GM12878 (cell line): ENCODE measurements at regions not wholly inside any gene's neighbourhood (a gene's known extent, or its start where the extent isn't known, plus 50 kb on each side); places are given as distances from the start of the nearest gene placed in this dataset.

Experiments used
- RCOR1 ChIP-seq: conservative IDR thresholded peaks from 2 replicates; pipeline ENCODE4 v1.6.1; 2012; ENCODE audit warnings: low read depth, low read length, improper control_type of control experiment
- STAT3 ChIP-seq: IDR thresholded peaks from 2 replicates; pipeline ENCODE4 v1.6.1; 2011; ENCODE audit warnings: low read depth, low read length, improper control_type of control experiment
- TF ChIP-seq, protein P1 (sequence below), 3 experiments: IDR thresholded peaks in 2 of 3; conservative IDR thresholded peaks in 1 of 3; 2 replicates each; pipeline ENCODE4 v1.5.1; 2011; ENCODE audit warnings: low read depth in 3 of 3, low read length in 3 of 3, mild to moderate bottlenecking in 3 of 3, control low read depth in 2 of 3, moderate library complexity in 2 of 3, inconsistent platforms in 1 of 3, mixed read lengths in 1 of 3; ENCODE audit not compliant: control insufficient read depth in 2 of 3, insufficient read depth in 1 of 3; ENCODE audit errors: extremely low read depth in 1 of 3
- TF ChIP-seq, protein P2 (sequence below): fragments of 450-650 bp; formaldehyde crosslinking; IDR thresholded peaks from 2 replicates; pipeline ENCODE4 v1.4.0; 2020; ENCODE audit warnings: mild to moderate bottlenecking, moderate library complexity
- TF ChIP-seq, protein P3 (sequence below): IDR thresholded peaks from 2 replicates; pipeline ENCODE4 v1.6.1; 2011; ENCODE audit warnings: borderline replicate concordance, low read depth, mild to moderate bottlenecking, moderate library complexity, mixed read lengths, low read length; ENCODE audit not compliant: insufficient read depth; ENCODE audit errors: extremely low read length
- TF ChIP-seq, protein P4 (sequence below): IDR thresholded peaks from 2 replicates; pipeline ENCODE4 v1.6.1; 2011; ENCODE audit warnings: low read depth, low read length, improper control_type of control experiment, borderline replicate concordance

GRCh38 chr4:23660865-23661264 lies 229.0 kb downstream of the PPARGC1A start (continued):
- TF ChIP-seq, protein P1, sequence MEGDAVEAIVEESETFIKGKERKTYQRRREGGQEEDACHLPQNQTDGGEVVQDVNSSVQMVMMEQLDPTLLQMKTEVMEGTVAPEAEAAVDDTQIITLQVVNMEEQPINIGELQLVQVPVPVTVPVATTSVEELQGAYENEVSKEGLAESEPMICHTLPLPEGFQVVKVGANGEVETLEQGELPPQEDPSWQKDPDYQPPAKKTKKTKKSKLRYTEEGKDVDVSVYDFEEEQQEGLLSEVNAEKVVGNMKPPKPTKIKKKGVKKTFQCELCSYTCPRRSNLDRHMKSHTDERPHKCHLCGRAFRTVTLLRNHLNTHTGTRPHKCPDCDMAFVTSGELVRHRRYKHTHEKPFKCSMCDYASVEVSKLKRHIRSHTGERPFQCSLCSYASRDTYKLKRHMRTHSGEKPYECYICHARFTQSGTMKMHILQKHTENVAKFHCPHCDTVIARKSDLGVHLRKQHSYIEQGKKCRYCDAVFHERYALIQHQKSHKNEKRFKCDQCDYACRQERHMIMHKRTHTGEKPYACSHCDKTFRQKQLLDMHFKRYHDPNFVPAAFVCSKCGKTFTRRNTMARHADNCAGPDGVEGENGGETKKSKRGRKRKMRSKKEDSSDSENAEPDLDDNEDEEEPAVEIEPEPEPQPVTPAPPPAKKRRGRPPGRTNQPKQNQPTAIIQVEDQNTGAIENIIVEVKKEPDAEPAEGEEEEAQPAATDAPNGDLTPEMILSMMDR (IDR thresholded peaks at IDR 0.05 in 2 of 3, conservative IDR thresholded peaks at IDR 0.05 in 1 of 3; ENCODE audit: control insufficient read depth in 2 of 3, extremely low read depth in 1 of 3, insufficient read depth in 1 of 3, low read depth in 3 of 3, low read length in 3 of 3): no peak
- TF ChIP-seq, protein P2, sequence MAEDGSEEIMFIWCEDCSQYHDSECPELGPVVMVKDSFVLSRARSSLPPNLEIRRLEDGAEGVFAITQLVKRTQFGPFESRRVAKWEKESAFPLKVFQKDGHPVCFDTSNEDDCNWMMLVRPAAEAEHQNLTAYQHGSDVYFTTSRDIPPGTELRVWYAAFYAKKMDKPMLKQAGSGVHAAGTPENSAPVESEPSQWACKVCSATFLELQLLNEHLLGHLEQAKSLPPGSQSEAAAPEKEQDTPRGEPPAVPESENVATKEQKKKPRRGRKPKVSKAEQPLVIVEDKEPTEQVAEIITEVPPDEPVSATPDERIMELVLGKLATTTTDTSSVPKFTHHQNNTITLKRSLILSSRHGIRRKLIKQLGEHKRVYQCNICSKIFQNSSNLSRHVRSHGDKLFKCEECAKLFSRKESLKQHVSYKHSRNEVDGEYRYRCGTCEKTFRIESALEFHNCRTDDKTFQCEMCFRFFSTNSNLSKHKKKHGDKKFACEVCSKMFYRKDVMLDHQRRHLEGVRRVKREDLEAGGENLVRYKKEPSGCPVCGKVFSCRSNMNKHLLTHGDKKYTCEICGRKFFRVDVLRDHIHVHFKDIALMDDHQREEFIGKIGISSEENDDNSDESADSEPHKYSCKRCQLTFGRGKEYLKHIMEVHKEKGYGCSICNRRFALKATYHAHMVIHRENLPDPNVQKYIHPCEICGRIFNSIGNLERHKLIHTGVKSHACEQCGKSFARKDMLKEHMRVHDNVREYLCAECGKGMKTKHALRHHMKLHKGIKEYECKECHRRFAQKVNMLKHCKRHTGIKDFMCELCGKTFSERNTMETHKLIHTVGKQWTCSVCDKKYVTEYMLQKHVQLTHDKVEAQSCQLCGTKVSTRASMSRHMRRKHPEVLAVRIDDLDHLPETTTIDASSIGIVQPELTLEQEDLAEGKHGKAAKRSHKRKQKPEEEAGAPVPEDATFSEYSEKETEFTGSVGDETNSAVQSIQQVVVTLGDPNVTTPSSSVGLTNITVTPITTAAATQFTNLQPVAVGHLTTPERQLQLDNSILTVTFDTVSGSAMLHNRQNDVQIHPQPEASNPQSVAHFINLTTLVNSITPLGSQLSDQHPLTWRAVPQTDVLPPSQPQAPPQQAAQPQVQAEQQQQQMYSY (CRISPR knock-in tag): no peak
- TF ChIP-seq, protein P3, sequence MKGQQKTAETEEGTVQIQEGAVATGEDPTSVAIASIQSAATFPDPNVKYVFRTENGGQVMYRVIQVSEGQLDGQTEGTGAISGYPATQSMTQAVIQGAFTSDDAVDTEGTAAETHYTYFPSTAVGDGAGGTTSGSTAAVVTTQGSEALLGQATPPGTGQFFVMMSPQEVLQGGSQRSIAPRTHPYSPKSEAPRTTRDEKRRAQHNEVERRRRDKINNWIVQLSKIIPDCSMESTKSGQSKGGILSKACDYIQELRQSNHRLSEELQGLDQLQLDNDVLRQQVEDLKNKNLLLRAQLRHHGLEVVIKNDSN: no peak
- TF ChIP-seq, protein P4, sequence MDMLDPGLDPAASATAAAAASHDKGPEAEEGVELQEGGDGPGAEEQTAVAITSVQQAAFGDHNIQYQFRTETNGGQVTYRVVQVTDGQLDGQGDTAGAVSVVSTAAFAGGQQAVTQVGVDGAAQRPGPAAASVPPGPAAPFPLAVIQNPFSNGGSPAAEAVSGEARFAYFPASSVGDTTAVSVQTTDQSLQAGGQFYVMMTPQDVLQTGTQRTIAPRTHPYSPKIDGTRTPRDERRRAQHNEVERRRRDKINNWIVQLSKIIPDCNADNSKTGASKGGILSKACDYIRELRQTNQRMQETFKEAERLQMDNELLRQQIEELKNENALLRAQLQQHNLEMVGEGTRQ: no peak
- TF ChIP-seq STAT3 (no peak), RCOR1 (no peak)
